ENCODE measurements at regions not wholly inside any gene's neighbourhood (a gene's known extent, or its start where the extent isn't known, plus 50 kb on each side); places are given as distances from the start of the nearest gene placed in this dataset.

DNA sequence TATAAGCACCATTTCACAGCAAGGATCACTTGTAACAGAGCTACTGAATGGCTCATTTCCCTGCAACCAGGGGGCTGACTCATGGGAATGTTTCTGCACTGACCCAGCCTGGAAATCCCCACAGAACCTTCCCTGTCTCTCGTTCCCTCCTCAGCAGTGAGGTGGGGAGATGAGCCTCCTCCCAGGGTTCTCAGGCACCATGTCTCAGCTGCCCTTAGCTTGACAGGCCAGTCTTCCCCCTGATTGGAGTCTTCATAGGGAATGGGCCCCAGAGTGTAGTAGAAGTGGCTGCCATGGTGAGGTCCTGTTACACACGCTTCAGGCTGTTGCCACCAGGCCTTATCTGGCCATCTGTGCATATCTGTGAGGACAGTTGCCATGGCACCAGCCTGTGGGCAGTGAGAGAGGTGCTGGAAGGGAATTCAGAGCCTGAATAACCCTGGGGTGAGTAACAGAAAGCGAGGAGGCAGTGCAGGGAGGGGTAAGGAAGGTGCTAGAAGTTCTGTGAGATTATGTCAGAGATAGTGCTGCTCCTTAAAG lies 324.4 kb downstream of the ENC1 start:
- no peak overlapping the region for H3K4me3 ChIP-seq (ENCODE audit: low read depth, low read length)
- no peak for TF ChIP-seq CTCF (IDR thresholded peaks at IDR 0.05; ENCODE audit: borderline replicate concordance, insufficient read depth, low read depth, low read length)

DNA sequence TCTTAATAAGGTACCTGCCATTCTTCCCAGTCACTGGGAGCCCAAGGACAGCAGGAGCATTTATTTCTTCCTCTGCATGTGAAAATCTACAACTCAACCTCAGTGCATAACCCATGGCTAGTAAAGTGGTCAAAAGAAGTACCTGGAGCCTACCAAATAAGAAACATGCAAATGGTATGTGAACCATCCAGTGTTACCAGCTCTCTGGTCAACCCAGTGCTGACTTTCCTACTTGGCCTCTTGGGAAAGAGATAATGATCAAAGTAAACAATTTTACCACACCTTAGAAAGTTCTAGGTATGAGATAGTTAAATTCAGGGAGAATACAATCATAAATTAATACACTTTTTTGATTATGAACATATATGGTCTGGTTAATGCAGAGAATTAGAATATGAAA lies 325.6 kb downstream of the ENC1 start:
- H3K4me3 ChIP-seq (ENCODE audit: low read depth, low read length): no peak overlapping the region
- no peak for TF ChIP-seq CTCF (IDR thresholded peaks at IDR 0.05; ENCODE audit: borderline replicate concordance, insufficient read depth, low read depth, low read length)

DNA sequence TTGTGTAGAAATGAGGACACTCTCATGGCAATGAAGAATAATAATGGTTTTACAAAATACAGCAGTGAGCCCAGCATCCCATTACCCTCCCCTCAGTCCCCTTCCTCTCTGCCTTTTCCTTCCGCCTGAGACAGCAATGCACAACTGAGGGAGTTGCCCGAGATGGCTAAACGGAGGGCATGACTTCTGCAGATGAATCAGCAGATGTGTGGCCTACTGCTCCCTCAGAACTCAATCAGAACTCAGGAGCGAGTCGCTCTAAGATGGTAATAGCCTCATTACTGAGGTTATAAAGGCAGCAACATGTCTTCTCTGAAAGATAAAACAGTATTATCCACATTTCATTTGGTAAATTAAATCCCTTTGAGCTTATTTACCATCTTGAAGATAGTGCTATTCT lies 326.6 kb downstream of the ENC1 start:
- no peak overlapping the region for H3K4me3 ChIP-seq (ENCODE audit: low read depth, low read length)
- no peak for TF ChIP-seq CTCF (IDR thresholded peaks at IDR 0.05; ENCODE audit: borderline replicate concordance, insufficient read depth, low read depth, low read length)

- H3K4me3 ChIP-seq (ENCODE audit: low read depth, low read length): no peak overlapping the region
- no peak for TF ChIP-seq CTCF (IDR thresholded peaks at IDR 0.05; ENCODE audit: borderline replicate concordance, insufficient read depth, low read depth, low read length)
Observed at GRCh38 chr5:74312746-74313145, 327.8 kb downstream of the ENC1 start.

DNA sequence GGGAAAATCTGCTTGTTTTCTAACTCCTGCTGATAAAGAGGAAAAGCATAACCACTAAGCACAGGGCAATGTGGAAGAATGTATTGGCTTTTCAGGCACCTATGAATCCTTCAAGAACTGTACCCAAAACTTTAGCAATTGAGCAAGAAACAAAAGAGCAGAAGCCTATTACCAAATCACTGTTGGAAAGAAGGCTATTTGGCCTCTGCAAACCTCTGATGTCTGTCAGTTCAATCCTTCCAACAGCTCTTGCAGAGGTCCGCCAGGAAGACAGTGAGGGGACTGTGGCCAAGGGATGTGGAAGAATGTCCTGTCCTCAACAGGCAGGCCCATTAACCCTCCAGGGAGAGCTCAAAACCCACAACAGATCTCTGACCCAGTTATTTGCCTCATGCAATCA lies 328.6 kb downstream of the ENC1 start:
- H3K4me3 ChIP-seq (ENCODE audit: low read depth, low read length): no peak overlapping the region

GRCh38 chr5:74310997-74311930 lies 329.3 kb downstream of the ENC1 start:
- no peak for TF ChIP-seq CTCF (IDR thresholded peaks at IDR 0.05; ENCODE audit: borderline replicate concordance, insufficient read depth, low read depth, low read length)
- H3K4me3 ChIP-seq (ENCODE audit: low read depth, low read length): no peak overlapping the region

More for the DNA sequence above, 328.6 kb downstream of the ENC1 start:
- no peak for TF ChIP-seq CTCF (IDR thresholded peaks at IDR 0.05; ENCODE audit: borderline replicate concordance, insufficient read depth, low read depth, low read length)

DNA sequence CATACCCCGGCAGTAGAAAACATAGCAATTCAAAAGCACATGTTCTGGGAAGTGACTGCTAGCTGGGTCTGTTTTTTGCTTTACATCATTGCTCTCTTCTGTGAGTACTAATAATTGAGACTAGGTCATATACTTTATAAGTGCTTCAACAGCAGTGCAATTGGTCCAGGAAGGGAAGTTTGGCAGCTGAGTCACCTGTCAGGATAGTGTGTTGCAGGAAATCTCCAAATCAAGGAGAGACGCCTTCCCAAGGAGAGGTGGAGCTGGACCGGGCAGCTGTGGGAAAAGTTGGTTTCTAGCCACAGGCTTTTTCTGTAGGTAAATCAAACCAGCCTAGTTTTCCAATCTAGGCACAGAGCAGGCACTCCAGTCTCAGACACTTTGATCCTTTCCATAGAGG lies 330.1 kb downstream of the ENC1 start:
- no peak overlapping the region for H3K4me3 ChIP-seq (ENCODE audit: low read depth, low read length)
- no peak for TF ChIP-seq CTCF (IDR thresholded peaks at IDR 0.05; ENCODE audit: borderline replicate concordance, insufficient read depth, low read depth, low read length)
